Omental fat pad (tissue), 3 donors: ENCODE measurements at regions not wholly inside any gene's neighbourhood (a gene's known extent, or its start where the extent isn't known, plus 50 kb on each side); places are given as distances from the start of the nearest gene placed in this dataset.

Experiments
- ATAC-seq: fragments of 150-250 bp; one replicate; pipeline ENCODE4 v1.9.1; 2016; ENCODE audit warnings: mild to moderate bottlenecking, moderate library complexity; ENCODE audit not compliant: low FRiP score
- DNase-seq: peaks from one replicate; pipeline ENCODE4 v3.0.0-alpha.2; 2019; ENCODE audit warnings: low spot score
- CTCF ChIP-seq, 3 donors: fragments of 450-650 bp; IDR thresholded peaks; one replicate each; pipeline ENCODE4 v1.5.1; 2016 to 2017; ENCODE audit warnings: antibody characterized with exemption in 3 of 3, mild to moderate bottlenecking in 3 of 3, moderate library complexity in 2 of 3

DNA sequence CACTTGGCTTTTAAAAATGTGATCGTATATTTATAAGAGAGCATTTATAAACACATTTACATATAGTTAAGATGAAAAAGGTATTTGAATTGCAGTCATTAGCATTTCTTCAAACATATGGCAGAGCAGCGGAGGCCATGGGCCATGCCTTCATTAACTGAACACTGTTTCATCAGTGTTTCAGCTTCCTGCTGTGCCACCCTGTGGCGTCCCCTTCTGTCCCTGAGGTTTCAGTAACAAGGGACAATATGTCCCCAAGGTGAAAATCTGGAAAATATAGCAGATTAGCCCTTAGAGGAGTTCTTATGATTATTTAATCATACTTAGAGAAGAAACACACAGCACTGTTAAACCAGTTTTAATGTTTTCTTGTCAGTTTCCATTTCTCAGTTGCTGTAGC is 577.8 kb downstream of the ETV1 start:
- ATAC-seq, result no peak
- no peak for TF ChIP-seq CTCF (IDR thresholded peaks at IDR 0.05)
- no peak for DNase-seq

DNA sequence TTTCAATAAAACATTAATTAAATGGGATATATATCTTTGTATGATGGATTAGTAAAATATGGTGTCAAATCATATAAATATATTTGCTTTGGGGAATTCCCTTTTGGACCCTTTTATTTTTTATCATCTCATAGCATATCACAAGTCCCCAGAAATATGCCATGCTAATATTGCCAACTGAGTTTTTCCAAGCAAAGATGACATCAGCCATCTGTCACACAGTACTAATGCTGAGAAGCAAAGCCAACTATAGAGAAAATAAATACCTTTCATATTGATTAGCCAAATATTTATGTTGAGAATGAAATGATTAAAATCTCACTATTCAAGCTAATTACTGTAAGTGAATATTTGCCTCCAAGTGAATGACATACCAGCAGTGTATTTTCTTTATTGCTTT is 575.3 kb downstream of the ETV1 start:
- no peak for TF ChIP-seq CTCF (IDR thresholded peaks at IDR 0.05)
- no peak for ATAC-seq
- no peak for DNase-seq

DNA sequence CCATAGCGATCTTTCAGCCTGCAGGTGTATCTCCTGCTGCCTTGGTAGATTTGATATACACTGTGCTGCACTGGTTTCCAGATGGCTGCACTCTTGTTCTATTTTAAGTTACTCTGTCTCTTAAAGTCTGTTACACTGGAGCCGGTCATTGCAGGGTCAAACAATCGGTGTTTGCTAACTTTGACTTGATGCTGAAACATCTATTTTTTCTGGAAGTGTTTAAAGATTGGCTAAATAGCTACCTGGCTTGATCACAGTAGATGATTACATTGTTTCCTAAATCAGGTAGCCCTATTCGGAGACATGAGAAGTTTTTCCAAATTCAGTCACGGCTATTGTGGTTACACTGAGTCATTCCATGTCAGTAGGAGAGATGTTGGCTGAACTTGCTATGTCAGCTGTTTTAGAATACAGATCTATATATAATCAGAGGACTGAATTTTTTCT is 574.8 kb downstream of the ETV1 start:
- no peak for ATAC-seq
- DNase-seq, result no peak
- no peak for TF ChIP-seq CTCF (IDR thresholded peaks at IDR 0.05)

DNA sequence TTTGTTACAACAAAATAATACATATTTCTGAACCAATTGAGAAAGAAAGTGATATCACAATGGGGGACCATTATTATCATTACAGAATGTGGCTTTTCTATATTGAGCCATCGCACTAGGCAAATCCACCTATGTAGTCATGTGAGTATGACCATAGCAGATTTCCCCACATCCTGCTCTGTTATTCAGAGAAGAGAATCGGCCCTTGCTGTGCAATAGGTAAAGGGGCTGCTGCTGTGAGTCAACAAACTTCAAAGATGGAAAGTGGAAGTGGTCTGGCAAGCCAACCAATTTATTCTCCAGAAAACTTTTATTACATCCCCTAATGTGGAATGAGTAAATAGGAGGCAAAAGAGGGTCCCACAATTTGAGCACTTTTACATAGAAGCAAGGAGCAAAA is 573.4 kb downstream of the ETV1 start:
- ATAC-seq (no peak), DNase-seq (no peak)
- no peak for TF ChIP-seq CTCF (IDR thresholded peaks at IDR 0.05)

DNA sequence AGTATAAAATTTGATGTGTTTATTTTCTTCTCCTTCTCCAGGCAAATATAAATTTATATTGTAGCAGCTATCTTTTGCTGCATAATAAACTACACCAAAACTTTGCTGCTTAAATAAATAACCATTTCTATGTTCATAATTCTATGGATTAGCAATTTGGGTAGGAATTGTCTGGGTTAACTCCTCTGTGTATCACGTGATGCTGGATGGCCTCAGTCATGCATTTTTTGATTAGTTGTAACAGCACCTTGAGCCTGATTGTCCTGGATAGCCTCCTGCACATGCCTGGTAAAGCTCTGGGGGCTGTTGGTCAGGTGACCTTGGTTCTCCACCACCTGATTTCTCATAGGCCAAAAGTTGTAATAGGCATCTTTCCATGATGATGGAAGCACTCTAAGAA is 572.9 kb downstream of the ETV1 start:
- no peak for ATAC-seq
- no peak for TF ChIP-seq CTCF (IDR thresholded peaks at IDR 0.05)
- DNase-seq, result no peak

GRCh38 chr7:13420726-13421125 is 568.7 kb downstream of the ETV1 start:
- no peak for TF ChIP-seq CTCF (IDR thresholded peaks at IDR 0.05)
- no peak for ATAC-seq

GRCh38 chr7:13421776-13422175 is 567.7 kb downstream of the ETV1 start:
- DNase-seq (no peak), ATAC-seq (no peak)
- no peak for TF ChIP-seq CTCF (IDR thresholded peaks at IDR 0.05)

More at GRCh38 chr7:13420726-13421125, 568.7 kb downstream of the ETV1 start:
- no peak for DNase-seq
